K562 (cell line): ENCODE measurements at regions not wholly inside any gene's neighbourhood (a gene's known extent, or its start where the extent isn't known, plus 50 kb on each side); places are given as distances from the start of the nearest gene placed in this dataset.

Experiments
- ATAC-seq: fragments of 200-7000 bp; cut with Tn5 transposase; 3 replicates; pipeline ENCODE4 v1.9.1; 2020; ENCODE audit warnings: moderate library complexity
- BruUV-seq: library from RNA; stranded (reverse); fragments of 400-500 nt; replicated peaks from 2 replicates; lab custom pipeline; 2021; lab: Mats Ljungman, UMichigan
- CTCF ChIA-PET: fragments of 300-600 bp; formaldehyde crosslinking; extraction: SDS; loops from one replicate; lab custom pipeline; 2021; ENCODE audit warnings: low intra/inter-chr PET ratio; lab: Yijun Ruan, JAX
- POLR2A ChIA-PET: fragments of 300-600, 350-650 bp; sonication (Branson Sonifier 250); formaldehyde crosslinking; extraction: SDS; loops from one replicate; lab custom pipeline; 2021; ENCODE audit warnings: antibody characterized with exemption, inconsistent platforms; lab: Yijun Ruan, JAX
- DNase-seq, 4 experiments: peaks; one replicate each; pipeline versions ENCODE4 v3.0.0 to v3.0.0-alpha.2; 2011 to 2018; ENCODE audit warnings: low spot score in 3 of 4, mixed read lengths in 3 of 4; ENCODE audit errors: extremely low read depth in 1 of 4
- FAIRE-seq: peaks from 2 replicates; lab custom pipeline; 2011; peaks lifted over from hg19 to GRCh38; lab: Jason Lieb, UNC
- H2AFZ ChIP-seq: 2 replicates; pipeline ENCODE4 v1.6.0; 2011; ENCODE audit warnings: low read depth, low read length, control low read depth, inconsistent platforms
- H3K27ac ChIP-seq: fragments of 200-600 bp; 3 replicates; pipeline ENCODE4 v1.8.0; 2011; ENCODE audit warnings: low read depth, mild to moderate bottlenecking, control low read depth, inconsistent platforms, low read length, moderate library complexity, mixed read lengths; ENCODE audit errors: extremely low read depth
- H3K27me3 ChIP-seq, 2 experiments: fragments of 300-600 bp in 1 of 2; 2 replicates in 1 of 2; 3 replicates in 1 of 2; pipeline versions ENCODE4 v1.6.0 to v1.8.0; 2011; ENCODE audit warnings: inconsistent platforms in 2 of 2, low read length in 2 of 2, mild to moderate bottlenecking in 1 of 2, mixed read lengths in 1 of 2, moderate library complexity in 1 of 2; ENCODE audit not compliant: control insufficient read depth in 2 of 2, insufficient read depth in 2 of 2
- H3K36me3 ChIP-seq: fragments of 300-600 bp; 3 replicates; pipeline ENCODE4 v1.8.0; 2011; ENCODE audit warnings: mild to moderate bottlenecking, low read length, inconsistent platforms; ENCODE audit not compliant: control insufficient read depth, insufficient read depth
- H3K4me1 ChIP-seq, 2 experiments: fragments of 200-600 bp in 1 of 2; replicated peaks in 1 of 2; 2 replicates in 1 of 2; 3 replicates in 1 of 2; pipeline versions ENCODE4 v1.5.1 to v1.8.0; 2011; ENCODE audit warnings: inconsistent platforms in 2 of 2, low read length in 2 of 2, mild to moderate bottlenecking in 1 of 2, mixed read lengths in 1 of 2, moderate library complexity in 1 of 2; ENCODE audit not compliant: control insufficient read depth in 2 of 2, insufficient read depth in 2 of 2
- H3K4me2 ChIP-seq: 2 replicates; pipeline ENCODE4 v1.6.1; 2011; ENCODE audit warnings: low read length, control low read depth, inconsistent platforms, mixed read lengths; ENCODE audit not compliant: insufficient read depth
- H3K4me3 ChIP-seq: fragments of 200-600 bp; sonication (generic), shearing (Covaris generic); 2 replicates; pipeline ENCODE4 v1.5.1; 2016; ENCODE audit warnings: control low read depth, inconsistent platforms
- H3K79me2 ChIP-seq: fragments of 200-600 bp; 3 replicates; pipeline ENCODE4 v1.8.0; 2011; ENCODE audit warnings: low read length, inconsistent platforms; ENCODE audit not compliant: control insufficient read depth, insufficient read depth
- H3K9ac ChIP-seq, 2 experiments: 2 replicates each; pipeline versions ENCODE4 v1.6.0 to v1.6.1; 2011; ENCODE audit warnings: low read depth in 2 of 2, low read length in 2 of 2, control low read depth in 1 of 2, inconsistent platforms in 1 of 2, mild to moderate bottlenecking in 1 of 2, mixed read lengths in 1 of 2; ENCODE audit not compliant: insufficient read depth in 1 of 2
- H3K9me1 ChIP-seq: one replicate; pipeline ENCODE4 v1.6.0; 2011; ENCODE audit warnings: inconsistent platforms, mild to moderate bottlenecking, low read length, moderate library complexity; ENCODE audit not compliant: control insufficient read depth, insufficient read depth
- H3K9me3 ChIP-seq: replicated peaks from 2 replicates; pipeline ENCODE4 v1.5.1; 2011; ENCODE audit warnings: low read depth, low read length, inconsistent platforms; ENCODE audit not compliant: control insufficient read depth, insufficient read depth
- H4K20me1 ChIP-seq: replicated peaks from 2 replicates; pipeline ENCODE4 v1.6.1; 2011; ENCODE audit warnings: low read length, inconsistent platforms, mixed read lengths; ENCODE audit not compliant: control insufficient read depth, insufficient read depth
- C11orf30 ChIP-seq: fragments of 450-650 bp; IDR thresholded peaks from 2 replicates; pipeline ENCODE4 v1.6.1; 2016; ENCODE audit warnings: low read depth, mild to moderate bottlenecking
- CREB3L1 ChIP-seq: fragments of 450-650 bp; IDR thresholded peaks from 2 replicates; pipeline ENCODE4 v1.6.1; 2014; ENCODE audit warnings: low read depth, mild to moderate bottlenecking, moderate library complexity, borderline replicate concordance
- MCM5 ChIP-seq: fragments of 450-650 bp; IDR thresholded peaks from 2 replicates; pipeline ENCODE4 v1.6.1; 2016; ENCODE audit warnings: low read depth
- PHTF2 ChIP-seq: fragments of 250-450 bp; sonication (Bioruptor Pico); IDR thresholded peaks from 2 replicates; pipeline ENCODE4 v1.5.0; 2021; ENCODE audit warnings: mild to moderate bottlenecking
- POLR2H ChIP-seq: IDR thresholded peaks from 2 replicates; pipeline ENCODE4 v1.6.1; 2016; ENCODE audit warnings: missing genetic modification characterization, low read depth, mild to moderate bottlenecking, control low read depth, missing compliant biosample characterization, moderate library complexity
- ZZZ3 ChIP-seq: fragments of 450-650 bp; IDR thresholded peaks from 2 replicates; pipeline ENCODE4 v1.6.1; 2016; ENCODE audit warnings: antibody characterized with exemption, mild to moderate bottlenecking, moderate library complexity
- WGBS: fragments of 100-300 bp; shearing (Covaris generic); methylation state at CpG from one replicate; pipeline ENCODE4 v1.1.6; 2016; ENCODE audit warnings: low coverage, mixed read lengths; ENCODE audit not compliant: insufficient coverage; ENCODE audit errors: missing lambda C conversion rate; 5-methylcytosine and 5-hydroxymethylcytosine counted together
- in situ Hi-C: fragments of 300-500 bp; cut with MboI; formaldehyde crosslinking; loops from 4 replicates; pipeline ENCODE4 v1.15.0; 2018; ENCODE audit warnings: inconsistent platforms, mixed read lengths
- intact Hi-C: fragments of 100-400 bp; cut with micrococcal nuclease; formaldehyde crosslinking; loops from 2 replicates; pipeline ENCODE4 v1.14.2; 2022

- H3K27me3 ChIP-seq = no peaks in the 10 kb centered on the region
- DNase-seq = no peak
- no peaks in the 10 kb centered on the region for H3K9me3 ChIP-seq
- in situ Hi-C loops = no loop called here
- TF ChIP-seq PHTF2 (no peak), POLR2H (tag) (no peak), CREB3L1 (no peak)
- no peaks in the 10 kb centered on the region; a peak in 1 of 5 replicates for H3K4me1 ChIP-seq
- ChIA-PET POLR2A (no interaction called here), CTCF (no interaction called here)
- H3K4me2 ChIP-seq = no peak overlapping the region
- no peaks in the 10 kb centered on the region for H3K79me2 ChIP-seq
- FAIRE-seq = no peak
- no peaks in the 10 kb centered on the region for H3K36me3 ChIP-seq
- H3K9me1 ChIP-seq = no peaks in the 10 kb centered on the region
- no peak overlapping the region for H3K4me3 ChIP-seq
- no peak overlapping the region for H3K9ac ChIP-seq
- no peak overlapping the region for H2AFZ ChIP-seq
- ATAC-seq = no peak
- 0% methylated on average over 2 of the region's 2 CpGs for WGBS
- no peaks in the 10 kb centered on the region for H4K20me1 ChIP-seq
- no TSS peak for BruUV-seq
- intact Hi-C loops = no loop called here
- no peak overlapping the region for H3K27ac ChIP-seq
Observed at GRCh38 chr5:89973516-89973915, 436.0 kb downstream of the CETN3 start.

GRCh38 chr5:89972901-89973300 lies 436.7 kb downstream of the CETN3 start:
- Histone ChIP-seq H3K9me1 (no peaks in the 10 kb centered on the region), H3K36me3 (no peaks in the 10 kb centered on the region), H3K27ac (no peak overlapping the region), H3K27me3 (no peaks in the 10 kb centered on the region), H4K20me1 (no peaks in the 10 kb centered on the region), H2AFZ (no peak overlapping the region), H3K9ac (no peak overlapping the region), H3K9me3 (no peaks in the 10 kb centered on the region), H3K4me2 (no peak overlapping the region), H3K4me1 (no peaks in the 10 kb centered on the region; a peak in 1 of 5 replicates), H3K79me2 (no peaks in the 10 kb centered on the region), H3K4me3 (no peak overlapping the region)
- ChIA-PET CTCF (no interaction called here), POLR2A (no interaction called here)
- intact Hi-C loops = no loop called here
- in situ Hi-C loops = no loop called here
- ATAC-seq = no peak
- TF ChIP-seq MCM5 (no peak), C11orf30 (0 out of 2 replicates have a peak, but pooled peaks have one; percentile 7), ZZZ3 (no peak)
- FAIRE-seq = no peak
- no TSS peak for BruUV-seq
- DNase-seq = no peak
- WGBS = 0% methylated on average over 3 of the region's 3 CpGs
